ENCODE measurements at regions not wholly inside any gene's neighbourhood (a gene's known extent, or its start where the extent isn't known, plus 50 kb on each side); places are given as distances from the start of the nearest gene placed in this dataset.

GRCh38 chr11:121797496-121797895, 318.5 kb downstream of the BLID start:
- TF ChIP-seq POLR2AphosphoS5 (IDR thresholded peaks at IDR 0.05; ENCODE audit: borderline replicate concordance, low read depth, low read length) (no peak), EZH2 (IDR thresholded peaks at IDR 0.05) (no peak), FOXP2 (optimal IDR thresholded peaks at IDR 0.05; ENCODE audit: control extremely low read depth, extremely low read length, insufficient read depth) (no peak)

Measured in SK-N-MC (cell line).